Endothelial cell of umbilical vein (primary cell): ENCODE measurements at regions not wholly inside any gene's neighbourhood (a gene's known extent, or its start where the extent isn't known, plus 50 kb on each side); places are given as distances from the start of the nearest gene placed in this dataset.

ENCODE experiments used
- BruUV-seq: library from RNA; stranded (reverse); fragments of 400-500 nt; replicated peaks from 2 replicates; lab custom pipeline; 2021; lab: Mats Ljungman, UMichigan
- CTCF ChIA-PET: fragments of 300-600, 350-600 bp; sonication (Branson Sonifier 250); formaldehyde crosslinking; loops from one replicate; lab custom pipeline; 2021; ENCODE audit warnings: antibody characterized with exemption, inconsistent platforms; lab: Charles Lee
- POLR2A ChIA-PET: fragments of 300-600, 350-600 bp; sonication (Branson Sonifier 250); formaldehyde crosslinking; loops from one replicate; lab custom pipeline; 2021; ENCODE audit warnings: antibody characterized with exemption, inconsistent platforms; lab: Charles Lee
- DNase-seq: peaks from one replicate; pipeline ENCODE4 v3.0.0-alpha.2; 2011; ENCODE audit warnings: low read depth, low spot score
- FAIRE-seq: peaks from 2 replicates; lab custom pipeline; 2011; peaks lifted over from hg19 to GRCh38; lab: Jason Lieb, UNC
- H2AFZ ChIP-seq: 2 replicates; pipeline ENCODE4 v1.6.0; 2012; ENCODE audit warnings: low read depth, low read length, control low read depth, inconsistent platforms
- H3K27ac ChIP-seq: 2 replicates; pipeline ENCODE4 v1.5.1; 2011; ENCODE audit warnings: low read depth, mild to moderate bottlenecking, control low read depth, low read length, moderate library complexity; ENCODE audit not compliant: insufficient read depth
- H3K27me3 ChIP-seq, 2 experiments: 2 replicates each; pipeline versions ENCODE4 v1.6.0 to v1.6.1; 2011; ENCODE audit warnings: low read length in 2 of 2, mixed read lengths in 1 of 2; ENCODE audit not compliant: control insufficient read depth in 2 of 2, insufficient read depth in 2 of 2
- H3K36me3 ChIP-seq, 2 experiments: 2 replicates in 1 of 2; 3 replicates in 1 of 2; pipeline ENCODE4 v1.5.1; 2011; ENCODE audit warnings: low read length in 2 of 2, mild to moderate bottlenecking in 1 of 2, moderate library complexity in 1 of 2; ENCODE audit not compliant: control insufficient read depth in 2 of 2, insufficient read depth in 2 of 2; ENCODE audit errors: extremely low read depth in 1 of 2
- H3K4me1 ChIP-seq: 3 replicates; pipeline ENCODE4 v1.5.1; 2011; ENCODE audit warnings: mild to moderate bottlenecking, low read length; ENCODE audit not compliant: control insufficient read depth, insufficient read depth; ENCODE audit errors: extremely low read depth
- H3K4me2 ChIP-seq: 2 replicates; pipeline ENCODE4 v1.6.1; 2011; ENCODE audit warnings: low read length, control low read depth, mixed read lengths; ENCODE audit not compliant: insufficient read depth
- H3K4me3 ChIP-seq, 3 experiments: fragments of 200-600 bp in 1 of 3; sonication (generic), shearing (Covaris generic) in 1 of 3; replicated peaks in 1 of 3; 2 replicates each; pipeline ENCODE4 v1.5.1; 2011 to 2016; ENCODE audit warnings: control low read depth in 3 of 3, low read length in 3 of 3, mild to moderate bottlenecking in 2 of 3, inconsistent platforms in 1 of 3, low read depth in 1 of 3, moderate library complexity in 1 of 3; ENCODE audit not compliant: insufficient read depth in 1 of 3
- H3K79me2 ChIP-seq: 2 replicates; pipeline ENCODE4 v1.6.0; 2012; ENCODE audit warnings: low read length, inconsistent platforms; ENCODE audit not compliant: control insufficient read depth, insufficient read depth
- H3K9ac ChIP-seq: replicated peaks from 2 replicates; pipeline ENCODE3; 2011; ENCODE audit warnings: low read length, control low read depth; ENCODE audit not compliant: insufficient read depth; ENCODE audit errors: extremely low read depth
- H3K9me1 ChIP-seq: replicated peaks from 3 replicates; pipeline ENCODE4 v1.6.0; 2011; ENCODE audit warnings: mild to moderate bottlenecking, low read length; ENCODE audit not compliant: control insufficient read depth, insufficient read depth; ENCODE audit errors: extremely low read depth
- H3K9me3 ChIP-seq: replicated peaks from 2 replicates; pipeline ENCODE4 v1.5.1; 2012; ENCODE audit warnings: low read length, inconsistent platforms; ENCODE audit not compliant: control insufficient read depth, insufficient read depth
- H4K20me1 ChIP-seq: replicated peaks from 2 replicates; pipeline ENCODE3; 2011; ENCODE audit warnings: mild to moderate bottlenecking, low read length; ENCODE audit not compliant: control insufficient read depth, insufficient read depth; ENCODE audit errors: extremely low read depth
- CTCF ChIP-seq, 2 donors: IDR thresholded peaks; 1 replicate in 1 of 2; 2 replicates in 1 of 2; pipeline ENCODE4 v1.5.1; 2011; ENCODE audit warnings: low read length in 2 of 2, mild to moderate bottlenecking in 2 of 2, moderate library complexity in 2 of 2, control low read depth in 1 of 2, inconsistent platforms in 1 of 2, low read depth in 1 of 2; ENCODE audit not compliant: insufficient read depth in 1 of 2; ENCODE audit errors: extremely low read depth in 1 of 2
- EZH2 ChIP-seq: IDR thresholded peaks from 2 replicates; pipeline ENCODE4 v1.6.1; 2012; ENCODE audit warnings: borderline replicate concordance, low read depth, mild to moderate bottlenecking, moderate library complexity, low read length, inconsistent platforms; ENCODE audit not compliant: severe bottlenecking
- FOS ChIP-seq: IDR thresholded peaks from 2 replicates; pipeline ENCODE4 v1.6.1; 2011; ENCODE audit warnings: mild to moderate bottlenecking, low read length, moderate library complexity, borderline replicate concordance; ENCODE audit not compliant: insufficient read depth
- GATA2 ChIP-seq: IDR thresholded peaks from 2 replicates; pipeline ENCODE4 v1.7.0; 2011; ENCODE audit warnings: low read depth, mild to moderate bottlenecking, moderate library complexity, mixed read lengths, low read length; ENCODE audit not compliant: insufficient read length, insufficient read depth
- JUN ChIP-seq: IDR thresholded peaks from 2 replicates; pipeline ENCODE4 v1.6.1; 2011; ENCODE audit warnings: borderline replicate concordance, low read depth; ENCODE audit not compliant: insufficient read length, insufficient read depth
- MAX ChIP-seq: IDR thresholded peaks from 2 replicates; pipeline ENCODE4 v1.6.1; 2011; ENCODE audit not compliant: insufficient read depth, insufficient read length
- MYC ChIP-seq: IDR thresholded peaks from one replicate; pipeline ENCODE4 v1.6.1; 2011; ENCODE audit warnings: mild to moderate bottlenecking, low read depth, low read length
- POLR2A ChIP-seq: IDR thresholded peaks from 2 replicates; pipeline ENCODE4 v1.6.1; 2012; ENCODE audit warnings: low read depth, mild to moderate bottlenecking, control low read depth, low read length
- POLR2AphosphoS5 ChIP-seq: IDR thresholded peaks from 2 replicates; pipeline ENCODE4 v1.6.1; 2012; ENCODE audit warnings: low read depth, mild to moderate bottlenecking, control low read depth, low read length, moderate library complexity; ENCODE audit not compliant: insufficient read depth
- dilution Hi-C: fragments of 300-500 bp; cut with MboI; formaldehyde crosslinking; loops from one replicate; pipeline ENCODE4 v1.15.0; 2019; ENCODE audit warnings: low sequenced_read_pairs; ENCODE audit not compliant: extremely low pct_ligation_motif_present
- intact Hi-C: fragments of 100-400 bp; cut with micrococcal nuclease; formaldehyde crosslinking; loops from one replicate; pipeline ENCODE4 v1.10.0; 2022

- no peak for TF ChIP-seq FOS
- no peak for TF ChIP-seq MAX
- TF ChIP-seq MYC: no peak
- no peak for TF ChIP-seq JUN
- no peak for TF ChIP-seq GATA2
- TF ChIP-seq POLR2AphosphoS5: no peak
- TF ChIP-seq POLR2A: no peak
- no peak for TF ChIP-seq EZH2
- TF ChIP-seq CTCF (IDR thresholded peaks at IDR 0.05; ENCODE audit: extremely low read depth in 1 of 2, insufficient read depth in 1 of 2, low read depth in 1 of 2, low read length in 2 of 2): no peak
- FAIRE-seq (no peak), DNase-seq (no peak)
- no TSS peak for BruUV-seq
- CTCF ChIA-PET: no interaction called here
- Histone ChIP-seq H3K4me2 (no peak overlapping the region), H3K9ac (no peak overlapping the region), H3K36me3 (no peaks in the 10 kb centered on the region), H3K4me1 (no peaks in the 10 kb centered on the region), H3K79me2 (no peaks in the 10 kb centered on the region), H3K4me3 (no peak overlapping the region), H3K9me1 (no peaks in the 10 kb centered on the region), H3K27me3 (no peaks in the 10 kb centered on the region), H4K20me1 (no peaks in the 10 kb centered on the region), H3K27ac (no peak overlapping the region), H2AFZ (no peak overlapping the region), H3K9me3 (no peaks in the 10 kb centered on the region)
- dilution Hi-C loops (no loop called here), intact Hi-C loops (no loop called here)
- POLR2A ChIA-PET: no interaction called here
Observed at GRCh38 chr2:219954331-219954730, 326.9 kb downstream of the SLC4A3 start.
